ENCODE measurements at regions not wholly inside any gene's neighbourhood (a gene's known extent, or its start where the extent isn't known, plus 50 kb on each side); places are given as distances from the start of the nearest gene placed in this dataset.

DNA sequence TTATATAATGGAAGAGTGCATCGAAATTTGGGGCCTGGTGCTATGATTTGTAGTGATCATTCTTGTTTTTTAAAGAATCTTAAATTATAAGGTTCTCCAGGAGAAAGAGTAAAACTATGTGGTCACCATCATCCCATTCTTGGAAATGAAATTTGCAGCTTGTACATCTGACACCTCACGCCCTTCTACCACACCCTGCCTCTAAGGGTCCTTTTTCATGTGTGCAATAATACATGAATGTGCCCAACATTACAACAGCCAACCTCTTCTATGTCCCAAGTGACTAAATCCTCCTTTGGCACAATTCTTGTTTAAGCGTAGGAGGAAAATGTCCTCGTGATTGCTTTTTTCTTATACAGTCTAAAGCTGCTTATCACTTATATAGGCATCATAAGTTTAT, 636.5 kb upstream of the NOVA1 start (continued):
- TF ChIP-seq ZNF223 (tag by site-specific recombination; IDR thresholded peaks at IDR 0.05) (no peak), ZNF521 (tag by site-specific recombination; IDR thresholded peaks at IDR 0.05) (no peak), AEBP2 (tag by site-specific recombination; IDR thresholded peaks at IDR 0.05; ENCODE audit: borderline replicate concordance) (no peak), ZNF211 (tag by site-specific recombination; IDR thresholded peaks at IDR 0.05; ENCODE audit: low read depth) (no peak)
- TF ChIP-seq, protein P1, sequence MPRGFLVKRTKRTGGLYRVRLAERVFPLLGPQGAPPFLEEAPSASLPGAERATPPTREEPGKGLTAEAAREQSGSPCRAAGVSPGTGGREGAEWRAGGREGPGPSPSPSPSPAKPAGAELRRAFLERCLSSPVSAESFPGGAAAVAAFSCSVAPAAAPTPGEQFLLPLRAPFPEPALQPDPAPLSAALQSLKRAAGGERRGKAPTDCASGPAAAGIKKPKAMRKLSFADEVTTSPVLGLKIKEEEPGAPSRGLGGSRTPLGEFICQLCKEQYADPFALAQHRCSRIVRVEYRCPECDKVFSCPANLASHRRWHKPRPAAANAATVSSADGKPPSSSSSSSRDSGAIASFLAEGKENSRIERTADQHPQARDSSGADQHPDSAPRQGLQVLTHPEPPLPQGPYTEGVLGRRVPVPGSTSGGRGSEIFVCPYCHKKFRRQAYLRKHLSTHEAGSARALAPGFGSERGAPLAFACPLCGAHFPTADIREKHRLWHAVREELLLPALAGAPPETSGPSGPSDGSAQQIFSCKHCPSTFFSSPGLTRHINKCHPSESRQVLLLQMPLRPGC (tag by site-specific recombination; IDR thresholded peaks at IDR 0.05), result no peak
- TF ChIP-seq, protein P2, sequence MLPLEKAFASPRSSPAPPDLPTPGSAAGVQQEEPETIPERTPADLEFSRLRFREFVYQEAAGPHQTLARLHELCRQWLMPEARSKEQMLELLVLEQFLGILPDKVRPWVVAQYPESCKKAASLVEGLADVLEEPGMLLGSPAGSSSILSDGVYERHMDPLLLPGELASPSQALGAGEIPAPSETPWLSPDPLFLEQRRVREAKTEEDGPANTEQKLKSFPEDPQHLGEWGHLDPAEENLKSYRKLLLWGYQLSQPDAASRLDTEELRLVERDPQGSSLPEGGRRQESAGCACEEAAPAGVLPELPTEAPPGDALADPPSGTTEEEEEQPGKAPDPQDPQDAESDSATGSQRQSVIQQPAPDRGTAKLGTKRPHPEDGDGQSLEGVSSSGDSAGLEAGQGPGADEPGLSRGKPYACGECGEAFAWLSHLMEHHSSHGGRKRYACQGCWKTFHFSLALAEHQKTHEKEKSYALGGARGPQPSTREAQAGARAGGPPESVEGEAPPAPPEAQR (tag by site-specific recombination; IDR thresholded peaks at IDR 0.05), result no peak

- Histone ChIP-seq H3K4me1 (ENCODE audit: control insufficient read depth, insufficient read depth, low read length) (no peaks in the 10 kb centered on the region), H3K9me3 (ENCODE audit: control insufficient read depth, insufficient read depth, low read depth, low read length) (no peaks in the 10 kb centered on the region), H3K27ac (ENCODE audit: extremely low read depth, low read depth, low read length) (no peak overlapping the region), H3K4me3 (ENCODE audit: low read depth, low read length) (no peak overlapping the region), H3K36me3 (ENCODE audit: control insufficient read depth in 2 of 2, insufficient read depth in 1 of 2, low read length in 2 of 2) (no peaks in the 10 kb centered on the region)
- ChIA-PET CTCF (no interaction called here), POLR2A (no interaction called here)
- TF ChIP-seq PRDM1 (tag by site-specific recombination; IDR thresholded peaks at IDR 0.05) (no peak), ZBTB48 (tag by site-specific recombination; IDR thresholded peaks at IDR 0.05) (no peak), GFI1B (tag by site-specific recombination; IDR thresholded peaks at IDR 0.05) (no peak), TCF7L2 (IDR thresholded peaks at IDR 0.05; ENCODE audit: borderline replicate concordance, low read depth, low read length) (no peak), ZNF266 (tag by site-specific recombination; IDR thresholded peaks at IDR 0.05; ENCODE audit: low read depth) (no peak), ZNF513 (tag by site-specific recombination; IDR thresholded peaks at IDR 0.05) (no peak), ZBTB17 (tag by site-specific recombination; IDR thresholded peaks at IDR 0.05) (no peak), ZBTB7A (tag by site-specific recombination; IDR thresholded peaks at IDR 0.05; ENCODE audit: low read depth) (no peak), MZF1 (tag by site-specific recombination; IDR thresholded peaks at IDR 0.05; ENCODE audit: borderline replicate concordance) (no peak), ZNF366 (tag by site-specific recombination; conservative IDR thresholded peaks at IDR 0.05) (no peak), REPIN1 (tag by site-specific recombination; IDR thresholded peaks at IDR 0.05; ENCODE audit: low read depth) (no peak), ZNF132 (tag by site-specific recombination; IDR thresholded peaks at IDR 0.05; ENCODE audit: borderline replicate concordance) (no peak), ZNF2 (tag by site-specific recombination; IDR thresholded peaks at IDR 0.05) (no peak), ZSCAN16 (tag by site-specific recombination; IDR thresholded peaks at IDR 0.05) (no peak), ZNF645 (tag by site-specific recombination; IDR thresholded peaks at IDR 0.05) (no peak)
These were observed 638.8 kb upstream of the NOVA1 start for GRCh38 chr14:27236601-27237000.

Measured in HEK293 (cell line).